ENCODE measurements at regions not wholly inside any gene's neighbourhood (a gene's known extent, or its start where the extent isn't known, plus 50 kb on each side); places are given as distances from the start of the nearest gene placed in this dataset.

DNA sequence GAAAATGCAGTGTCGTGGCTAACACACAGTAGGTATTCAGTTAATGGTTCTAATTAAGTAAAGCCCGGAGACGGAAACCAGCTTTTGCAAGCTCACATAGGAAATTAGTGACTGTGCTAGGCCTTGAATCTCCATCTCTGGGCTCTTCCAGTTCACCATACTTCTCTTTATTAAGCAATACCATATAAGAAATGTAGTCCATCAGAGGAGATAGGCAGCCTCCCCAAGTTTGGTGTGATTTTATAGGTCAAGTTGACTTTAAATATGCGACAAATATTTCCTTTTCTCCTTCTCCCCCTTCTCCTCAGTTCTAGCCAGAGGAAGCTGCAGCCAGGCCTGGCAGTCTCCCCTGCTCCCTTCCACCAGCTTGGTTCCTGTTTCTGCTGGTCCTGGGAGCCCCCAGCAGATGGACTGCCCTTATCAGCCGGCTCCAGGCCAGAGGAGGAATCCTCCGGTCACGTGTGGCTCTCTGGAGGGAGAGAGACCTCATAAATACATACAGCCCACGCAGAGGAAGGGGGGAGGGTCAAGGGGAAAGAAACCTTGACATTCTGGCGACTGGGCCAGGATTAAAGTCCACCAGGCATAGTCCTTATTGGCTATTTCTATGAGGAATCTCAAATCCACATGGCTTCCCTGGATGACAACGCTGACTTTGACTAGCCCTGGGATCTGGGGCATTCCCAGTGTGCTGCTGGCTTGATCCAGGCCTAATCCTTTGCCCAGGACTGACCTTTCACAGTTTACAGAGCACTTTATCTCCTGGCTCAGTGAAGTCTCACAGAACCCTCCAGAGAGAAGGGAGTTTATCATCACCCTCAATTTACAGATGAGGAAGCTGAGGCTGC, 115.1 kb upstream of the JUN start:
- Histone ChIP-seq H3K4me3 (ENCODE audit: insufficient read depth, low read length) (no peak overlapping the region), H3K4me2 (ENCODE audit: insufficient read depth, low read length) (no peak overlapping the region), H3K36me3 (ENCODE audit: insufficient read depth, low read length) (no peaks in the 10 kb centered on the region), H4K20me1 (ENCODE audit: insufficient read depth, low read length) (no peaks in the 10 kb centered on the region), H3K27me3 (ENCODE audit: insufficient read depth, low read length) (no peaks in the 10 kb centered on the region), H3K9me3 (ENCODE audit: low read depth, low read length) (no peaks in the 10 kb centered on the region), H2AFZ (ENCODE audit: low read length) (no peak overlapping the region), H3K79me2 (ENCODE audit: insufficient read depth, low read length) (no peaks in the 10 kb centered on the region), H3K27ac (ENCODE audit: low read depth, low read length) (no peak overlapping the region), H3K4me1 (ENCODE audit: insufficient read depth, low read length) (peaks cover 28% of the 10 kb centered on the region)
- DNase-seq (ENCODE audit: insufficient read length, low spot score, missing footprints), result peak; percentile 74
- TF ChIP-seq, protein P1, sequence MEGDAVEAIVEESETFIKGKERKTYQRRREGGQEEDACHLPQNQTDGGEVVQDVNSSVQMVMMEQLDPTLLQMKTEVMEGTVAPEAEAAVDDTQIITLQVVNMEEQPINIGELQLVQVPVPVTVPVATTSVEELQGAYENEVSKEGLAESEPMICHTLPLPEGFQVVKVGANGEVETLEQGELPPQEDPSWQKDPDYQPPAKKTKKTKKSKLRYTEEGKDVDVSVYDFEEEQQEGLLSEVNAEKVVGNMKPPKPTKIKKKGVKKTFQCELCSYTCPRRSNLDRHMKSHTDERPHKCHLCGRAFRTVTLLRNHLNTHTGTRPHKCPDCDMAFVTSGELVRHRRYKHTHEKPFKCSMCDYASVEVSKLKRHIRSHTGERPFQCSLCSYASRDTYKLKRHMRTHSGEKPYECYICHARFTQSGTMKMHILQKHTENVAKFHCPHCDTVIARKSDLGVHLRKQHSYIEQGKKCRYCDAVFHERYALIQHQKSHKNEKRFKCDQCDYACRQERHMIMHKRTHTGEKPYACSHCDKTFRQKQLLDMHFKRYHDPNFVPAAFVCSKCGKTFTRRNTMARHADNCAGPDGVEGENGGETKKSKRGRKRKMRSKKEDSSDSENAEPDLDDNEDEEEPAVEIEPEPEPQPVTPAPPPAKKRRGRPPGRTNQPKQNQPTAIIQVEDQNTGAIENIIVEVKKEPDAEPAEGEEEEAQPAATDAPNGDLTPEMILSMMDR (IDR thresholded peaks at IDR 0.05; ENCODE audit: extremely low read depth, low read depth, low read length), result no peak

DNA sequence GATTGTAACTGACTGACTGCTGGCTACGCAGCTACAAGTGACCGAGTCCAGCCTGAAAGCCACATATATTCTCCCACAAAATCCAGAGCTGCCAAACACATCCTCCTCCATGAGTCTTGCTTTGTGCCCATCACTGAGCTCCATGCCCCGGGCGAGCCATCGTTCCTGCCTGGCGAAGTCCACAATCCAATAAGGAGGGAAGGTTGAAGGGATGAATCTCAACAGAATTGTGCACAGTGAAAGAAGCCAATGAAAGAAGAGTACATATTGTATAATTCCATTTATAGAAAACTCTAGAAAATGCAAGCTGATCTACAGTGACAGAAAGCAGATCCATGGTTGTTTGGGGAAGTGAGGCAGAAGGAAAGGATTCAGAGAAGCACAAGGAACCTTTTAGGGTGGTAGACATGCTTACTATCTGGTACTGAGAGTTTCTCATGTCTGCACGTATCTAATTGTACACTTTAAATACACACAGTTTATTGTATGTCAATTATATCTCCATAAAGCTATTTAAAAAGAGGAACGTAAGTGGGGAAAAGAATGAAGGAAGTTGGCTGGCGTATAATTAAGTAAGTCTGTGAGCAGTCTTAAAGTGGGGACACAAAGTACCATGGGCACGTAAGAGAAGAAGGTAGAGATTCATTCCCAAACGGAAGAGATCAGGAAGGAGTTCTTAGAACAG, 115.9 kb upstream of the JUN start:
- H3K4me3 ChIP-seq (ENCODE audit: insufficient read depth, low read length), result no peak overlapping the region
- peaks cover 32% of the 10 kb centered on the region for H3K4me1 ChIP-seq (ENCODE audit: insufficient read depth, low read length)
- H4K20me1 ChIP-seq (ENCODE audit: insufficient read depth, low read length), result no peaks in the 10 kb centered on the region
- H3K27ac ChIP-seq (ENCODE audit: low read depth, low read length), result no peak overlapping the region
- H3K27me3 ChIP-seq (ENCODE audit: insufficient read depth, low read length), result no peaks in the 10 kb centered on the region
- no peaks in the 10 kb centered on the region for H3K36me3 ChIP-seq (ENCODE audit: insufficient read depth, low read length)
- no peaks in the 10 kb centered on the region for H3K9me3 ChIP-seq (ENCODE audit: low read depth, low read length)
- H3K4me2 ChIP-seq (ENCODE audit: insufficient read depth, low read length), result no peak overlapping the region
- H3K79me2 ChIP-seq (ENCODE audit: insufficient read depth, low read length), result no peaks in the 10 kb centered on the region
- peak; percentile 34 for DNase-seq (ENCODE audit: insufficient read length, low spot score, missing footprints)
- H2AFZ ChIP-seq (ENCODE audit: low read length), result peak overlapping the region; percentile 61
- TF ChIP-seq, protein P1 (IDR thresholded peaks at IDR 0.05; ENCODE audit: extremely low read depth, low read depth, low read length), result no peak

DNA sequence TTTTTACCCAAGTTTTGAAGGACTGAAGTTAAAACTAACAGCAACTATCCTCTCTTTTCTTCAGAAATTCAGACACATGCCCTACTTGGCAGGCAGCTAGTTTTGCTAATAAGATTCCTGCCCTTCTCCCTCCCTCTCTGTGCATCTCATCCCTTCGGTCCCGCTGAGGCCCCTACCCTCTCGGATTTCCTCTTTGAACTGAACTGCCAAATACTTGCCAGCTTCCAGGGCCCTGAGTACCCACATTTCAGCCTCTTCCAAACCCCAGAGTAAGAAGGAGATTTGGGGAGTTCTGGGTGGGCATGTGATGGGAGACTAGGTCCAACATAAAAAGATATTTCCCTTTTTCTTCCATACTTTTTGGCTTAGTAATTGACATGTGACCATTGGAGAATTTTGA, 116.5 kb upstream of the JUN start:
- no peaks in the 10 kb centered on the region for H4K20me1 ChIP-seq (ENCODE audit: insufficient read depth, low read length)
- H3K4me2 ChIP-seq (ENCODE audit: insufficient read depth, low read length), result no peak overlapping the region
- peak; percentile 77 for DNase-seq (ENCODE audit: insufficient read length, low spot score, missing footprints)
- H2AFZ ChIP-seq (ENCODE audit: low read length), result peak overlapping the region; percentile 61
- H3K27ac ChIP-seq (ENCODE audit: low read depth, low read length), result no peak overlapping the region
- H3K4me1 ChIP-seq (ENCODE audit: insufficient read depth, low read length), result peaks cover 31% of the 10 kb centered on the region
- H3K36me3 ChIP-seq (ENCODE audit: insufficient read depth, low read length), result no peaks in the 10 kb centered on the region
- H3K9me3 ChIP-seq (ENCODE audit: low read depth, low read length), result no peaks in the 10 kb centered on the region
- TF ChIP-seq, protein P1 (IDR thresholded peaks at IDR 0.05; ENCODE audit: extremely low read depth, low read depth, low read length), result no peak
- peak overlapping the region; percentile 27 for H3K4me3 ChIP-seq (ENCODE audit: insufficient read depth, low read length)
- H3K27me3 ChIP-seq (ENCODE audit: insufficient read depth, low read length), result no peaks in the 10 kb centered on the region
- no peaks in the 10 kb centered on the region for H3K79me2 ChIP-seq (ENCODE audit: insufficient read depth, low read length)

DNA sequence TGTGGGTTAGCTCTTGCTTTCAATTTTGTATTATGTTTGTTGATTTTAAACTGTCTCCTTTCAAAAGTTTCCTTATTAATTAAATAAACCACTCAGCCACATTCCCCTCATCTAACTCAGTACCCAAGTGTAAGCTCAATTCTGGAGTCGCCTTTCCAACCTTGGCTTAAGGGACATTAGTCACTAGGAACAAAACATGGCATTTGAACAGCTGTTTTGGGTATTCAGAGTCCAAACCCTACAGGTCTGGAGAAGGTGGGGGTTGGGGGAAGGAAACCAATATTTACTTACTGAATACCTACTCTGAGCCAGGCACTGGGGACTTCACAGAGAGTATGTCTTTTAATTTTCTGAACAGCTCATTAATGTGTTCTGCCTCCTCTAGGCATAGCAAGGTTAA, 117.2 kb upstream of the JUN start:
- no peaks in the 10 kb centered on the region for H3K36me3 ChIP-seq (ENCODE audit: insufficient read depth, low read length)
- no peaks in the 10 kb centered on the region for H3K27me3 ChIP-seq (ENCODE audit: insufficient read depth, low read length)
- H2AFZ ChIP-seq (ENCODE audit: low read length), result no peak overlapping the region
- H4K20me1 ChIP-seq (ENCODE audit: insufficient read depth, low read length), result no peaks in the 10 kb centered on the region
- no peak overlapping the region for H3K4me2 ChIP-seq (ENCODE audit: insufficient read depth, low read length)
- no peak for DNase-seq (ENCODE audit: insufficient read length, low spot score, missing footprints)
- H3K9me3 ChIP-seq (ENCODE audit: low read depth, low read length), result no peaks in the 10 kb centered on the region
- H3K79me2 ChIP-seq (ENCODE audit: insufficient read depth, low read length), result no peaks in the 10 kb centered on the region
- H3K4me1 ChIP-seq (ENCODE audit: insufficient read depth, low read length), result peaks cover 25% of the 10 kb centered on the region
- no peak overlapping the region for H3K4me3 ChIP-seq (ENCODE audit: insufficient read depth, low read length)
- no peak overlapping the region for H3K27ac ChIP-seq (ENCODE audit: low read depth, low read length)
- TF ChIP-seq, protein P1 (IDR thresholded peaks at IDR 0.05; ENCODE audit: extremely low read depth, low read depth, low read length), result no peak

Data from osteoblast (primary cell).